Motor neuron (in vitro differentiated cells): ENCODE measurements at regions not wholly inside any gene's neighbourhood (a gene's known extent, or its start where the extent isn't known, plus 50 kb on each side); places are given as distances from the start of the nearest gene placed in this dataset.

Experiments
- ATAC-seq, 8 experiments: fragments of 200-7000 bp; cut with Tn5 transposase; replicated peaks in 6 of 8; 2 replicates each; pipeline ENCODE4 v1.8.0; 2021; ENCODE audit warnings: mild to moderate bottlenecking in 8 of 8, moderate library complexity in 8 of 8
- H3K27ac ChIP-seq, 2 donors: fragments of 250-450 bp; sonication (Bioruptor Pico); 2 replicates each; pipeline ENCODE4 v1.9.0; 2021; ENCODE audit warnings: antibody characterized with exemption in 2 of 2, mild to moderate bottlenecking in 2 of 2, moderate library complexity in 1 of 2
- H3K4me1 ChIP-seq, 2 donors: fragments of 250-450 bp; sonication (Bioruptor Pico); replicated peaks in 1 of 2; 2 replicates each; pipeline ENCODE4 v1.6.1; 2021; ENCODE audit warnings: antibody characterized with exemption in 2 of 2, mild to moderate bottlenecking in 2 of 2, moderate library complexity in 1 of 2
- H3K4me3 ChIP-seq, 5 donors: fragments of 250-450 bp; sonication (Bioruptor Pico); 2 replicates each; pipeline ENCODE4 v1.9.0; 2021; ENCODE audit warnings: antibody characterized with exemption in 5 of 5, mild to moderate bottlenecking in 5 of 5, moderate library complexity in 4 of 5
- WGBS, 10 experiments: fragments of 450-650 bp; shearing (Covaris generic); methylation state at CpG; one replicate each; pipeline ENCODE4 v1.0.0; 2022; 5-methylcytosine and 5-hydroxymethylcytosine counted together
- in situ Hi-C, 9 experiments: fragments of 400-800 bp; cut with MboI; loops; one replicate each; pipeline ENCODE4 v1.15.0; 2021; ENCODE audit warnings: low sequenced_read_pairs in 9 of 9, low pct_unique_long_range_greater_than_20kb in 2 of 9; ENCODE audit not compliant: unreplicated experiment in 9 of 9

DNA sequence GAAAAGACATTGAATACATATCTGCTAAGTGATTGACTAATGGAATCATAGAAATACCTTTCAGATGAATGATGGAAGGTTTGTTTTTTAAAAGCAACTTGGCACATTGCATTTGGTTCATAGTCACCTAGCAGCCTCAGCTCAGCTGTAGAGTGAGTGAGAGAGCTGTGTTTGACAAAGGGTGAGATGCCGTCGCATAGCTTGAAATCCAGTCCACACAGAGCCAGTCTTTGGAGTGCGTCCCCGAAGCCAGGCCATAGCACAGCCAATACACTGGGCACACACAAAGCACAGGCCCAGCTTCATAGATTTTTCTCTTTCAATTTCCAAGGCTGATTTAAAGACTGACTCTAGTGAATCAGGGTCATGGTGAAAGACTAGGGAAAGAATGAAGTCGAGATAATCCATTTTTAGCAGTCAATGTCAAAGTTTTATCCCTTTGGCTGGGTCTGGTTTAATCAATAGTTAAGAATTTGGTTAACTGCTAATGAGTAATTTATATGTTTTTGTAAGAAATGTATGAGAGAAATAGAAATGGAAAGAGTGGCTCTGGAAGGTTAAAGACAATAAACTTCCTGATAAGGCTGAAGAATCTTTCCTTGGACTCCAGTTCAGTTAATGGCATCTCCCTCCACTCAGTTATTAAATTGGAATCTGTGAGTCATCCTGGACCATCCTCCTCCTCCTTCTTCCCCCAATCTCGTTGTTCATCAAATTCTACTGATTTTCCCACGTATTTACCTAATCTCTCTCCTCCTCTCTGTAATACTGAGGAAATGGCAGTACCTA, 101.2 kb upstream of the IRF2BP2 start:
- peaks cover 16 to 32% of the 10 kb centered on the region in 2 donors for H3K4me1 ChIP-seq
- H3K27ac ChIP-seq, result no peak overlapping the region
- in situ Hi-C loops, result loop anchor here in 2 of 9 experiments (25.0 kb wide), 2 partner anchors 99 to 376 kb away; partner anchors contain the start of gene IRF2BP2 (in 2 of the 2)
- H3K4me3 ChIP-seq, result no peak overlapping the region
- WGBS, 10 experiments, result 46 to 91% (median 84%) methylated on average over 2 to 7 of the region's 7 CpGs
- ATAC-seq, result peak in 2 of 8 experiments; percentile 38 to 78

DNA sequence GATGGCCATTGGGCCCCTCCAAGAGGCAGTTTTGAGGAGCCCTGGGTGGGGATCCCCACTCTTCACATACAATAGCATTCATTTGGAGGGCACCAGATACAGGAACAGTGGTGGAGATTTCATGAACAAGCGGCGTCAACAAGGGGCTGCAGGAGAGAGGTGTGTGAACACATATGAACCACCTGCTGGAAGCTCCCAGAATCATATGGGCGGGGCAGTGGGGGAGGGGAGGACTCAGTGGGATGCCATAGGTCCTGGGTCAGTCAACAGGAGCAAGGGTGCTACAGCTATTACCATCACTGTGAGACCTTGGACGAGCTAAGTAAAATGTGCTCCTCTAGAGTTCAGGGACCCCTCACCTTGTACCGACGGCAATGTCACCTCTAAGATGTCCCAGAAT, 100.4 kb upstream of the IRF2BP2 start:
- WGBS, 10 experiments, result 80 to 100% (median 86%) methylated on average over 1 to 5 of the region's 6 CpGs; no CpG with 5 or more reads in 3 of the 10 experiments
- no peak for ATAC-seq
- peaks cover 9 to 24% of the 10 kb centered on the region in 2 donors for H3K4me1 ChIP-seq
- in situ Hi-C loops, result loop anchor here in 2 of 9 experiments (25.0 kb wide), 2 partner anchors 98 to 377 kb away; partner anchors contain the start of gene IRF2BP2 (in 2 of the 2)
- no peak overlapping the region for H3K27ac ChIP-seq
- no peak overlapping the region for H3K4me3 ChIP-seq

- peaks cover 9 to 22% of the 10 kb centered on the region in 2 donors for H3K4me1 ChIP-seq
- peak overlapping the region in 1 of 2 donors; percentile 50 for H3K27ac ChIP-seq
- in situ Hi-C loops, result loop anchor here in 2 of 9 experiments (25.0 kb wide), 2 partner anchors 97 to 378 kb away; partner anchors contain the start of gene IRF2BP2 (in 2 of the 2)
- no peak overlapping the region for H3K4me3 ChIP-seq
- 82 to 100% (median 92%) methylated on average over 1 to 14 of the region's 14 CpGs; no CpG with 5 or more reads in 1 of the 10 experiments for WGBS, 10 experiments
- ATAC-seq, result peak; percentile 55 to 94 (median 88)
Measured at GRCh38 chr1:234709473-234710228, 99.7 kb upstream of the IRF2BP2 start.

- H3K4me1 ChIP-seq, result peaks cover 9 to 17% of the 10 kb centered on the region in 2 donors
- no peak for ATAC-seq
- no peak overlapping the region for H3K4me3 ChIP-seq
- WGBS, 10 experiments, result 73 to 100% (median 90%) methylated on average over 1 to 8 of the region's 9 CpGs; no CpG with 5 or more reads in 1 of the 10 experiments
- in situ Hi-C loops, result loop anchor here in 2 of 9 experiments (25.0 kb wide), 2 partner anchors 97 to 378 kb away; partner anchors contain the start of gene IRF2BP2 (in 2 of the 2)
- H3K27ac ChIP-seq, result no peak overlapping the region
Measured at GRCh38 chr1:234708700-234709395, 98.9 kb upstream of the IRF2BP2 start.

DNA sequence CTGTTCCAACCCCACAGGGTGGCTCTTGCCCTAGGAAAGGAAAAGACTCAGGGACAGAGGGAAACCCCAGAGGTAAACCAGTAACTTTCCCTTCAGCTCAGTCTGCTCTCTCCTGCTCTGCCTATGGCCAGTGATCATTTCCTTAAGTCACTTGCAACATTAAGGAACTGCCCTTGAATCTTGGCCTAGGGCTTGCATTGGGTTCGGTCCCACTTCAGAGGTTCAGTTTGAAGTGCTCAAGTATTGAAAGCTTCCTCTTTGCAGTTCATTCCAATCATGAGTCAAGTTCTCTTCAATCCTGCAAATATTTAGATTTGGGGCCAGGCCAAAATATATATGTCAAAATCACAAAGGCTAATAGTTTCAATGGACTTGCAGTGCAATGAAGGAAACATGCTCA, 97.7 kb upstream of the IRF2BP2 start:
- Histone ChIP-seq H3K27ac (no peak overlapping the region), H3K4me1 (peaks cover 9 to 17% of the 10 kb centered on the region in 2 donors), H3K4me3 (no peak overlapping the region)
- in situ Hi-C loops, result loop anchor here in 2 of 9 experiments (25.0 kb wide), 2 partner anchors 95 to 380 kb away; partner anchors contain the start of gene IRF2BP2 (in 2 of the 2)
- WGBS, 10 experiments, result 83 to 100% (median 100%) methylated on average over 1 of the region's 1 CpG; no CpG with 5 or more reads in 3 of the 10 experiments
- peak in 2 of 8 experiments; percentile 31 to 37 for ATAC-seq

- in situ Hi-C loops, result loop anchor here in 2 of 9 experiments (25.0 kb wide), 2 partner anchors 95 to 380 kb away; partner anchors contain the start of gene IRF2BP2 (in 2 of the 2)
- no peak for ATAC-seq
- no peak overlapping the region for H3K4me3 ChIP-seq
- H3K4me1 ChIP-seq, result peaks cover 9 to 21% of the 10 kb centered on the region in 2 donors
- H3K27ac ChIP-seq, result no peak overlapping the region
- WGBS, 10 experiments, result 86 to 100% (median 90%) methylated on average over 1 of the region's 1 CpG; no CpG with 5 or more reads in 3 of the 10 experiments
Measured at GRCh38 chr1:234706931-234707330, 97.0 kb upstream of the IRF2BP2 start.

- Histone ChIP-seq H3K4me1 (peaks cover 14 to 25% of the 10 kb centered on the region in 2 donors), H3K27ac (no peak overlapping the region), H3K4me3 (no peak overlapping the region)
- ATAC-seq, result no peak
- 40 to 82% (median 75%) methylated on average over 1 to 3 of the region's 3 CpGs; no CpG with 5 or more reads in 4 of the 10 experiments for WGBS, 10 experiments
- in situ Hi-C loops, result loop anchor here in 2 of 9 experiments (25.0 kb wide), 2 partner anchors 94 to 381 kb away; partner anchors contain the start of gene IRF2BP2 (in 2 of the 2)
Measured at GRCh38 chr1:234706199-234706598, 96.2 kb upstream of the IRF2BP2 start.

- Histone ChIP-seq H3K4me3 (no peak overlapping the region), H3K4me1 (peaks cover 20 to 29% of the 10 kb centered on the region in 2 donors), H3K27ac (no peak overlapping the region)
- in situ Hi-C loops, result loop anchor here in 2 of 9 experiments (25.0 kb wide), 2 partner anchors 93 to 382 kb away; partner anchors contain the start of gene IRF2BP2 (in 2 of the 2)
- ATAC-seq, result no peak
- WGBS, 10 experiments, result 88 to 100% (median 91%) methylated on average over 1 to 3 of the region's 3 CpGs; no CpG with 5 or more reads in 3 of the 10 experiments
Measured at GRCh38 chr1:234705615-234706014, 95.6 kb upstream of the IRF2BP2 start.

- in situ Hi-C loops, result loop anchor here in 2 of 9 experiments (25.0 kb wide), 2 partner anchors 92 to 383 kb away; partner anchors contain the start of gene IRF2BP2 (in 2 of the 2)
- 40 to 100% (median 91%) methylated on average over 1 to 14 of the region's 14 CpGs; no CpG with 5 or more reads in 1 of the 10 experiments for WGBS, 10 experiments
- no peak for ATAC-seq
- Histone ChIP-seq H3K4me3 (no peak overlapping the region), H3K27ac (no peak overlapping the region), H3K4me1 (peaks cover 26 to 29% of the 10 kb centered on the region in 2 donors)
Measured at GRCh38 chr1:234704106-234704887, 94.3 kb upstream of the IRF2BP2 start.

- in situ Hi-C loops, result loop anchor here in 2 of 9 experiments (25.0 kb wide), 2 partner anchors 90 to 385 kb away; partner anchors contain the start of gene IRF2BP2 (in 2 of the 2)
- H3K27ac ChIP-seq, result no peak overlapping the region
- H3K4me1 ChIP-seq, result peaks cover 24 to 26% of the 10 kb centered on the region in 2 donors
- 18 to 90% (median 81%) methylated on average over 2 to 7 of the region's 7 CpGs; no CpG with 5 or more reads in 2 of the 10 experiments for WGBS, 10 experiments
- ATAC-seq, result no peak
- no peak overlapping the region for H3K4me3 ChIP-seq
Measured at GRCh38 chr1:234702342-234703000, 92.5 kb upstream of the IRF2BP2 start.
